GM18519 (cell line): ENCODE measurements at regions not wholly inside any gene's neighbourhood (a gene's known extent, or its start where the extent isn't known, plus 50 kb on each side); places are given as distances from the start of the nearest gene placed in this dataset.
"Not testable (repeated sequence)": the region's sequence is repeated elsewhere in the genome, so short reads cannot be mapped to it uniquely, and the experiment has no call there.

Experiments used
- ATAC-seq: cut with Tn5 transposase; IDR thresholded peaks from one replicate; pipeline ENCODE4 v1.9.1; 2021; ENCODE audit warnings: mild to moderate bottlenecking, moderate library complexity; ENCODE audit not compliant: unreplicated experiment, low FRiP score

GRCh38 chr4:83758285-83758684 lies 222.4 kb downstream of the GPAT3 start:
- no peak for ATAC-seq

- no peak for ATAC-seq
These were observed 221.3 kb downstream of the GPAT3 start for GRCh38 chr4:83757121-83757621.

- ATAC-seq, result no peak
These were observed 217.4 kb downstream of the GPAT3 start for GRCh38 chr4:83753260-83753659.

- no peak for ATAC-seq
These were observed 215.5 kb downstream of the GPAT3 start for GRCh38 chr4:83751336-83751949.

- ATAC-seq, result no peak
These were observed 212.8 kb downstream of the GPAT3 start for GRCh38 chr4:83748711-83749110.

- ATAC-seq, result no peak
These were observed 203.0 kb downstream of the GPAT3 start for GRCh38 chr4:83738895-83739294.

- ATAC-seq, result no peak
These were observed 198.7 kb downstream of the GPAT3 start for GRCh38 chr4:83734576-83734975.

- no peak for ATAC-seq
These were observed 196.3 kb downstream of the GPAT3 start for GRCh38 chr4:83732114-83732635.

GRCh38 chr4:83731609-83732008 lies 195.7 kb downstream of the GPAT3 start:
- ATAC-seq, result no peak

- ATAC-seq, result not testable (repeated sequence)
These were observed 195.1 kb downstream of the GPAT3 start for GRCh38 chr4:83730958-83731357.

- no peak for ATAC-seq
These were observed 192.3 kb downstream of the GPAT3 start for GRCh38 chr4:83728191-83728590.

- ATAC-seq, result no peak
These were observed 189.6 kb downstream of the GPAT3 start for GRCh38 chr4:83725336-83726085.

GRCh38 chr4:83724485-83725335 lies 188.8 kb downstream of the GPAT3 start:
- ATAC-seq, result no peak

- ATAC-seq, result no peak
These were observed 187.7 kb downstream of the GPAT3 start for GRCh38 chr4:83723609-83724008.

- no peak for ATAC-seq
These were observed 186.9 kb downstream of the GPAT3 start for GRCh38 chr4:83722730-83723269.

GRCh38 chr4:83716874-83717273 lies 181.0 kb downstream of the GPAT3 start:
- ATAC-seq, result no peak

GRCh38 chr4:83712890-83713289 lies 177.0 kb downstream of the GPAT3 start:
- ATAC-seq, result no peak

GRCh38 chr4:83709627-83710026 lies 173.7 kb downstream of the GPAT3 start:
- no peak for ATAC-seq

- ATAC-seq, result no peak
These were observed 172.7 kb downstream of the GPAT3 start for GRCh38 chr4:83708500-83709175.

- ATAC-seq, result no peak
These were observed 168.9 kb downstream of the GPAT3 start for GRCh38 chr4:83704786-83705185.
